ENCODE measurements at regions not wholly inside any gene's neighbourhood (a gene's known extent, or its start where the extent isn't known, plus 50 kb on each side); places are given as distances from the start of the nearest gene placed in this dataset.

DNA sequence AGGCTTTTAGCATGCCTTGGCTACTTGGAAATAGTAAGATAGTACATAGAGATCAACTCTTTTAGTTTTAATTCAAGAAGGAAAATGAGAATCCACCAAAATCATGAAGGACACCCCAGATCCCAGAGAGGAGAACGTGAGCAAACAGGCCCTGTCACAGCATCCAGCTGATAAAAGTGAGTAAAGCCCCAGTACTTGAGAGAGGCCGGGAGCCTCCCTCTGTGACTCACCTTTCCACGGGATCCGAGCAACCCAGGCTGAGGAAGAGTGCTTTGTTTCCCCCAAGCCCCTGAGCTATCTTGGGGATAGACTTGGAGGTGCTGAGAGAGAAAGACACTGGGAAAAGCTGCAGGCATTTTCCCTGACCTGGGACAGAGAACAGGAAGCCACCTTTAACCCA, 238.6 kb downstream of the DUSP10 start:
- no peak for DNase-seq (ENCODE audit: low read depth)

DNA sequence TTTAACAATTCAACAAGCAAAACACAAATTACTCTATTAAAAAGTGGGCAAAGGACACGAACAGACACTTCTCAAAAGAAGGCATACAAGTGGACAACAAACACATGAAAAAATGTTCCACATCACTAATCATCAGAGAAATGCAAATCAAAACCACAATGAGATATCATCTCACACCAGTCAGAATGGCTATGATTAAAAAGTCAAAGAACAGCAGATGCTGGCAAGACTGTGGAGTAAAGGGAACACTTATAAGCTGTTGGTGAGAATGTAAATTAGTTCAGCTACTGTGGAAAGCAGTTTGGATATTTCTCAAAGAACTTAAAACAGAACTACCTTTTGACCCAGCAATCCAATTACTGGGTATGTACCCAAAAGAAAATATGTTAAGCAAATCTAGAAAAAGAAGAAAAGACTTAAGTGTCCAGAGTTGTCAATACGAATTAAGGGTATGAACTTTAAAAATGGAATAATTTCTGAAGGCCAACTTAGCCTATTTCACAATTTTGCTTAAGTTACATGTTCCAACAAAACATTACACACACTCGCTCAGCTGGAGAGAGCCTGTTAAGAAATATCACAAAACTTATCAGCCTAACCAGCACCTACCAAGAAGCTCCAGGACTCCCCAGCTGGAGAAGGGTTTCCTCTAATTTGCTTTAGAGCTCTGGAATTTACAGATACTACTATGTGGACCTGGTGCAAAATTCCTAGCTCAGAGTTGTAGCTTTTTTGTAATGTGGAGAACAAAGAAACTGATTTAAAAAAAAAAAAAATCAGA, 232.1 kb downstream of the DUSP10 start:
- TF ChIP-seq, protein P1, sequence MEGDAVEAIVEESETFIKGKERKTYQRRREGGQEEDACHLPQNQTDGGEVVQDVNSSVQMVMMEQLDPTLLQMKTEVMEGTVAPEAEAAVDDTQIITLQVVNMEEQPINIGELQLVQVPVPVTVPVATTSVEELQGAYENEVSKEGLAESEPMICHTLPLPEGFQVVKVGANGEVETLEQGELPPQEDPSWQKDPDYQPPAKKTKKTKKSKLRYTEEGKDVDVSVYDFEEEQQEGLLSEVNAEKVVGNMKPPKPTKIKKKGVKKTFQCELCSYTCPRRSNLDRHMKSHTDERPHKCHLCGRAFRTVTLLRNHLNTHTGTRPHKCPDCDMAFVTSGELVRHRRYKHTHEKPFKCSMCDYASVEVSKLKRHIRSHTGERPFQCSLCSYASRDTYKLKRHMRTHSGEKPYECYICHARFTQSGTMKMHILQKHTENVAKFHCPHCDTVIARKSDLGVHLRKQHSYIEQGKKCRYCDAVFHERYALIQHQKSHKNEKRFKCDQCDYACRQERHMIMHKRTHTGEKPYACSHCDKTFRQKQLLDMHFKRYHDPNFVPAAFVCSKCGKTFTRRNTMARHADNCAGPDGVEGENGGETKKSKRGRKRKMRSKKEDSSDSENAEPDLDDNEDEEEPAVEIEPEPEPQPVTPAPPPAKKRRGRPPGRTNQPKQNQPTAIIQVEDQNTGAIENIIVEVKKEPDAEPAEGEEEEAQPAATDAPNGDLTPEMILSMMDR (conservative IDR thresholded peaks at IDR 0.05; ENCODE audit: low read depth, low read length), result no peak
- DNase-seq (ENCODE audit: low read depth), result peak; percentile 25

More for the DNA sequence above, 238.6 kb downstream of the DUSP10 start:
- TF ChIP-seq, protein P1 (conservative IDR thresholded peaks at IDR 0.05; ENCODE audit: low read depth, low read length), result no peak
- no peak overlapping the region for H3K4me3 ChIP-seq (ENCODE audit: low read length)

DNA sequence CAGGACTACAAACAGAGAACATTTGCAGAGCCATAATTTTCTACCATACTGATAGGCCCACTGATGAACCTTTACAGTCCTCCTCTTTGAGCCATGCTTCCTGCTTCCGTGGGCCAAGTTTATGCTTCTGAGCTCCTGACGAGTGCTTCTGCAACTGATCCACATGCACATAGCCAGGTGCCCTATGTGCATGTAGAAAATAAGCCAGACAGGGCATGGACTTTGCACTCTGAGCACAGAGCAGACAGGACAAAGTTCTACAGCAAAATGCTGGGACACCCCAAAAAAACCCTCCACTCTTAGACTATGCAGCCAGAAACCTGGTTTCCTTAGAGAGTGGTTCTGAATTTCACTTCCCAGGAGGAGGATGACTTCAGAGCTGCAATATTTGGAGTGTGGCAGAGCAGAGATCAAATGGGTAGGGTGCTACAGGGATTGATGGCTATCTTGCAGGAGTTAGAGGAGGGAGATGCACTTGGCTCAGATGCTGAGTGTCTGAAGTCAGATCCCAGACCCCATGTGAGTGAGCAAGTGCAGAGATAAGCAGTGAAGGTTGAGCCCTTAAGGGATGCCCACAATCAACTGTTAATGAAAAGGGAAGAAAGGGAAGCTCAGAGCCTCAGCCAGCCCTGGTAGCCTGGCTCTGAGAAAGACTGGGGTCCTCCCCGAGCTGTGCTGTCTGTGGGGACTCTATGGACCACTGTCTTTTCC, 230.9 kb downstream of the DUSP10 start:
- TF ChIP-seq, protein P1 (conservative IDR thresholded peaks at IDR 0.05; ENCODE audit: low read depth, low read length), result no peak
- H3K4me3 ChIP-seq (ENCODE audit: low read length), result no peak overlapping the region
- no peak for DNase-seq (ENCODE audit: low read depth)

More for the DNA sequence above, 232.1 kb downstream of the DUSP10 start:
- H3K4me3 ChIP-seq (ENCODE audit: low read length), result no peak overlapping the region

DNA sequence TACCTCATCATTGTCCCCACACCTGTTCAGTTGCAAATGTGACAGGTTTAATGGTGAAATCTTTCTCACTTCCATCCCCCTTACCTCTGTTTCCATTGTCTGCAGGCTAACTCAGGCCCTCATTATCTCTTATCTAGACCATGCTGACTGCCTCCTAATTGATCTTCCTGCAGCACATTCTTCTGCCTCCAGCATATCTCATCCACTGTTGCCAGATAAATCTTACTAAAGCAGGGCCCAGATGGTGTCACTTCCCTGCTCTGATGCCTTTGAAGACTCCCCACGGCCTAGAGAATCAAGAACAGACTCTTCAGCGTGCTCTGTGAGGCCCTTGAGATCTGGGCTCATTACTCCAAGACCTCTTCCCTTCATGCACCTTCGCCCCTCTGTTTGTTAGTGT, 230.1 kb downstream of the DUSP10 start:
- DNase-seq (ENCODE audit: low read depth), result no peak
- H3K4me3 ChIP-seq (ENCODE audit: low read length), result no peak overlapping the region
- TF ChIP-seq, protein P1 (conservative IDR thresholded peaks at IDR 0.05; ENCODE audit: low read depth, low read length), result no peak

DNA sequence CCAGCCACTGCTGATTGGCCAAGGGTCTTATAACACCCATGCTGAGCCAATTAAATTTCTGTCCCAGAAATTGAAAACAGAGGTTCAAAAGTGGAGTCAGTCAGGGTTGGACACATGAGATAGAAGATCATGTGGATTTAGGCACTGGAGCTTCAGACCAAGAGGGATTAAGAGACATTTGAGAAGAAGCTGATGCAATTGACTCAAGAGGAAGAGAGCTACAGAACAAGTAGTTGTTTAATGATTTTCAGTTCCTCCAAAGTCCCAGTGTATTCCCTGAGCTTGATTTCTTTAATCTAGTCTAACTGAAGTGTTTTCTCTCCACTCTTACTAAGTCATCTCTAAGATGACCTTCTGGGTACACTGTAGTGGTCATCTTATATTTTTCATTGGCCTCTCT, 227.1 kb downstream of the DUSP10 start:
- no peak overlapping the region for H3K4me3 ChIP-seq (ENCODE audit: low read length)
- DNase-seq (ENCODE audit: low read depth), result no peak
- TF ChIP-seq, protein P1 (conservative IDR thresholded peaks at IDR 0.05; ENCODE audit: low read depth, low read length), result no peak

DNA sequence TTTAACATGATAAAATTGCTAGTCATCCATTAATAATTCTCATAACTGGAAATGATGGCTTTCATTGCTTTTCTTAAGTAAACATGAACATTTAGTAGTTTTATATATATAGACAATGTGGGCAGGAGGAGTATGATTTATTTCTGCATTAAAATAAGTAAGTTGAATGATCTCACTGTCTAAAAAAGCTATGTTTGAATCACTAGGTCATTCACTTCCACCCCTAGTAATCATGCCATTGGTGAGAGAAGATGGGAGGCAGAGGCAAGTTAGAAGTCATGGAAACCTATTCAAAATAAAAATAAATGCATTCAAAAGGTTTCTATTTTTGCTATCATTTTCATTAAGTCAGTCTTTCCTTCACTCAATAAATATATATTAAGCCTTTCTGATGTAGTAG, 226.4 kb downstream of the DUSP10 start:
- DNase-seq (ENCODE audit: low read depth), result no peak
- no peak overlapping the region for H3K4me3 ChIP-seq (ENCODE audit: low read length)
- TF ChIP-seq, protein P1 (conservative IDR thresholded peaks at IDR 0.05; ENCODE audit: low read depth, low read length), result no peak

Measured in retinal pigment epithelial cell (primary cell).